Fibroblast of villous mesenchyme (primary cell): ENCODE measurements at regions not wholly inside any gene's neighbourhood (a gene's known extent, or its start where the extent isn't known, plus 50 kb on each side); places are given as distances from the start of the nearest gene placed in this dataset. TPM values are rescaled to one million over a fixed set of nuclear protein-coding genes. Genes with fewer than 3 reads are reported as not detected.
A peak's percentile ranks its signal among the peaks of the same experiment; 100 is the strongest.
"Not testable (repeated sequence)": the region's sequence is repeated elsewhere in the genome, so short reads cannot be mapped to it uniquely, and the experiment has no call there.

ENCODE experiments used
- DNase-seq: peaks from one replicate; pipeline ENCODE4 v3.0.0-alpha.2; 2010; ENCODE audit warnings: low read depth
- H3K4me3 ChIP-seq: 2 replicates; pipeline ENCODE4 v1.5.1; 2011; ENCODE audit warnings: low read depth, mild to moderate bottlenecking, low read length
- CTCF ChIP-seq: IDR thresholded peaks from 2 replicates; pipeline ENCODE4 v1.5.1; 2012; ENCODE audit warnings: low read depth, mild to moderate bottlenecking, low read length; ENCODE audit not compliant: insufficient read depth
- small RNA-seq: library from RNA; depleted of rRNA; stranded (forward); fragments of <200 nt; gene quantifications from one replicate; pipeline ENCODE3, GENCODE V24; 2012

GRCh38 chr11:67732045-67732787, 57.8 kb upstream of the ALDH3B2 start:
- H3K4me3 ChIP-seq = no peak overlapping the region
- peak; percentile 31 for TF ChIP-seq CTCF
- no peak for DNase-seq

- no peak overlapping the region for H3K4me3 ChIP-seq
- TF ChIP-seq CTCF = no peak
- no peak for DNase-seq
Observed at GRCh38 chr11:67731583-67731982, 57.2 kb upstream of the ALDH3B2 start.

GRCh38 chr11:67728163-67728571, 53.7 kb upstream of the ALDH3B2 start:
- not testable (repeated sequence) for DNase-seq, H3K4me3 ChIP-seq

- not testable (repeated sequence) for H3K4me3 ChIP-seq, DNase-seq
Observed at GRCh38 chr11:67727066-67728040, 52.9 kb upstream of the ALDH3B2 start.

Small RNA genes lying in the stretch of these regions (small RNA-seq; reads per million reads assigned to genes)
- gene AP003385.4 (not detected), gene AP003716.2 (not detected), gene RNU6-46P (0.75 reads per million)
